ENCODE measurements at regions not wholly inside any gene's neighbourhood (a gene's known extent, or its start where the extent isn't known, plus 50 kb on each side); places are given as distances from the start of the nearest gene placed in this dataset.

DNA sequence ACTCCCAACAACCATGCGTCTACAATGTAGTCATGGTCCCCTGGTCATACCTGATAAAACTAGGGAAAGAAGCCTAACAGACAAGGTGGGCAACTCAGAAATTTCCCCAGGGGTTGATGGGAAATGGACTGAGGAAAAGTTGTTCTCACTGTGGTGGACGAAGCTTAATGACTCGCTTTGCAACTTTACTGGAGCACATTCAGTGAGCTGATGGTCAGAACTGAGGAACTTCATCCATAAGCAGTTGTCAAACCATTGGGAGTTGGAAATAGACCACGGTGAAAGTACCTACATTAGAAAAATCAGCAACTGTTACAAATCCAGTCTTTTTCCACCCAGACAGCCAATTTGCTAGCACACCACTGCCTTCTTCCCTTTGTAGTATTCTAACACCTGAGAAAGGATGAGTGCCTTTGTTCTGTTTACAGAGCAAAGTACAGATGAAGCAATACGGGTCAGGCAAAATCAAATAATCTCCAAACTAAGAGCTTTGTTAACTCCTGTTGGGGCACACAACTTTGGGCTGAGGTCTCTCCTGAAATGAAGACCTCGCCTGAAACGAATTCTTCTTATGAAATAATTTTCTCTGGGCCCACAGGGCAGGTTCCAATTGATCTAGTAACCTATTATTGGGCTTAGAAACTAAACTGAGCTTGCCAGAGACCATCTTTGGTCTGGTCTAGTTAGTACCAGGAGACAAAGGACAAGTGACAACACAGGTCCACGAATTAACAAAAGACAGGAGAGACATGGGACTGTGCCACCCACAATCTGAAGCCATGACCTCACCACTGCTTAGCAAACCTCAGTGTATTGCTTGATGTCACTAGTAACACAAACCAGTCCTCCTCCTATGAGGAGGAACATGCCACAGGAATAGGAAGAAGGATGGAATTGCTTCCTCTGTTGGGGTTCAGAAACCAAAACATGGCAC lies 58.9 kb upstream of the NFKB1 start:
- DNase-seq (ENCODE audit: low read depth), result no peak

DNA sequence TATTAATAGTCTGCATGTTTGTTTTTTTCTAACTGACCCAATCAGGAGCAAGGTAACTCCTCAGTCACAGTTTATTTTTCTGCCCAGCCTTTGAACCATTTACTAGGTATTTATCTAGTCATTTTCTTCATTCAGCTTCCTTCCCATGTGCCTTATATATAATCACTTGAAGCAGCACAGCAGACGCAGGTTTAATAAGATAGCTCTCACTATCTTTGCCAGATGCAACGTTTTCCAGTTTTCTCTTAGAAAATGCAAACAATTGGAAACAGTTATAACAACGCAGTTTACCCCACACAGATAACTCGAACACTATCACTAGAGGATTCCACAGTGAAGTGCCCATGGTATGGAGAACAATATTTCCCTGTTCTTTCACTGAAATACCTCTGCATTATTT lies 56.4 kb upstream of the NFKB1 start:
- DNase-seq (ENCODE audit: low read depth), result no peak

GRCh38 chr4:102445213-102445612 lies 55.9 kb upstream of the NFKB1 start:
- DNase-seq (ENCODE audit: low read depth), result no peak

DNA sequence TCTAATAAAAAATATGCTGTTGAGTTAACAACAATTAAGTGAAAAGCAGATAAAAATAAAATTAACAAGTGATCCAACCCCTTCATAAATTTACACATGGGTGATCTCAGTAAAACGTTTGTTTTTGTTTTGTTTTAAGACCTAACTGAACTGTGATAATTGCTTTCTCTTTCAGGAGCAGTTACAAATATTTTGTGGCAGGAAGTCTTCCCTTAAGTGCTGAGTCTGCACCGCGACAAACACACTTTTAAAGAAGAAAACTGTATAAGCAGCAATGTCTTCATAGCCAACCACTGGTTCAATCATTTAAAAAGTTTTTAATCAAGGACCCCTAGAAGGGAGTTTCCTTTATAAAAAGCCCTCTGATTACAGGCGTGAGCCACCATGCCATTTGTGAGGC lies 53.7 kb upstream of the NFKB1 start:
- DNase-seq (ENCODE audit: low read depth), result no peak

DNA sequence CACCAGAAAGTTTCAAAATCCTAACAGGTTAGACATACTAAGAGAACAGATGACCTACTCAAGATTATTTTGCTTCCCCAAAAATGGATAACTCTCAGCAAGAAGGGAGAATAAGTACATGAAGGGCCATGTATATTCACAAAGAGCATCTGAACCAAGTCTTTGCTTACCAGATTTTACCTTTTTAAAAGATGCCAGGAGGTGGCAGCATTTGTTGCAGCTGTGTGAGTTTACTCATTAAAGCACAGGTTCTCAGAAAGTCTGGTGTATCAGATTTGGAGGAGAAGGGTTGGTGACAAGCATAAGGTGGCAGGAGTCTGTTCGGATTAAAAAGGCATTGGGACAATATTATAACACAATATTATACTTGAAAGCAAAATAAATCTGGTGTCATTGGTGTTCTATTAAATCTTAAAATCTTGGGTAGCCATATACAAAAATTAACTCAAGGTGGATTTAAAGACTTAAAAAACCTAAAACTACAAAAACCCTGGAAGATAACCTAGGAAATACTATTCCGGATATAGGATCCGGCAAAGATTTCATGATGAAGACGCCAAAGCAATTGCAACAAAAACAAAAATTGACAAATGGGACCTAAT lies 51.3 kb upstream of the NFKB1 start:
- DNase-seq (ENCODE audit: low read depth), result peak; percentile 32

GRCh38 chr4:102451266-102451665 lies 49.9 kb upstream of the NFKB1 start:
- no peak for DNase-seq (ENCODE audit: low read depth)

Measured in activated T-cell treated with anti-CD3 and anti-CD28 coated beads for 1 hour (primary cell).